GM21390 (cell line): ENCODE measurements at regions not wholly inside any gene's neighbourhood (a gene's known extent, or its start where the extent isn't known, plus 50 kb on each side); places are given as distances from the start of the nearest gene placed in this dataset.

Experiments used
- ATAC-seq: cut with Tn5 transposase; IDR thresholded peaks from one replicate; pipeline ENCODE4 v1.9.1; 2021; ENCODE audit not compliant: unreplicated experiment

GRCh38 chr12:13597837-13598236 is 383.6 kb downstream of the GRIN2B start:
- no peak for ATAC-seq

GRCh38 chr12:13597166-13597565 is 384.2 kb downstream of the GRIN2B start:
- ATAC-seq, result no peak

GRCh38 chr12:13596714-13597113 is 384.7 kb downstream of the GRIN2B start:
- no peak for ATAC-seq

- ATAC-seq, result no peak
Measured at GRCh38 chr12:13595536-13596443, 385.6 kb downstream of the GRIN2B start.

- ATAC-seq, result no peak
Measured at GRCh38 chr12:13594731-13595514, 386.5 kb downstream of the GRIN2B start.

- ATAC-seq, result no peak
Measured at GRCh38 chr12:13592063-13592942, 389.1 kb downstream of the GRIN2B start.

GRCh38 chr12:13591488-13591887 is 389.9 kb downstream of the GRIN2B start:
- ATAC-seq, result no peak

- no peak for ATAC-seq
Measured at GRCh38 chr12:13591059-13591458, 390.3 kb downstream of the GRIN2B start.

- ATAC-seq, result no peak
Measured at GRCh38 chr12:13588574-13588973, 392.0 kb downstream of the EMP1 start.

GRCh38 chr12:13587721-13588390 is 391.3 kb downstream of the EMP1 start:
- ATAC-seq, result no peak

GRCh38 chr12:13586361-13586760 is 389.8 kb downstream of the EMP1 start:
- no peak for ATAC-seq

GRCh38 chr12:13584541-13584940 is 388.0 kb downstream of the EMP1 start:
- no peak for ATAC-seq

GRCh38 chr12:13583630-13584029 is 387.1 kb downstream of the EMP1 start:
- ATAC-seq, result no peak

- no peak for ATAC-seq
Measured at GRCh38 chr12:13582421-13582820, 385.9 kb downstream of the EMP1 start.

GRCh38 chr12:13581031-13581430 is 384.5 kb downstream of the EMP1 start:
- ATAC-seq, result no peak

- ATAC-seq, result no peak
Measured at GRCh38 chr12:13580206-13580605, 383.7 kb downstream of the EMP1 start.

GRCh38 chr12:13576935-13577500 is 380.5 kb downstream of the EMP1 start:
- ATAC-seq, result no peak

- ATAC-seq, result no peak
Measured at GRCh38 chr12:13573698-13574321, 377.3 kb downstream of the EMP1 start.

- ATAC-seq, result no peak
Measured at GRCh38 chr12:13571035-13571434, 374.5 kb downstream of the EMP1 start.
